ENCODE measurements at regions not wholly inside any gene's neighbourhood (a gene's known extent, or its start where the extent isn't known, plus 50 kb on each side); places are given as distances from the start of the nearest gene placed in this dataset.

DNA sequence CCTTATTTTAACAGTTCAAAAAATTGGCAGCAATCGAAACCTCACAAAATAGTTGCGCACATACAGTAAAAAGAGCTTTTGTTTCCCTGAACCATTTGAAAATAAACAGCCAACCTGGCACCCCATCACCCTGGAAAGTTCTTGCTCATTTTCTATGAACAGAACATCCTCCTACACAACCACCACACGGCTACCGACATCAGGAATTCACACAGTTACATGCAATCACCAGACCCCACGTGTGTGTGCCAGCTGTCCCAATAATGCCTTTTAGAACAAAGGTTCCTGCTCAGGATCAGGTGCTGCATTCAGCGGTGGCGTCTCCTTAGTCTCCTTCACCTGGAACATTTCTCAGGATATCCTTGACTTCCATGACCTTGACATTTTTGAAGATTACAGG, 186.5 kb downstream of the KLF13 start:
- no peak for DNase-seq

DNA sequence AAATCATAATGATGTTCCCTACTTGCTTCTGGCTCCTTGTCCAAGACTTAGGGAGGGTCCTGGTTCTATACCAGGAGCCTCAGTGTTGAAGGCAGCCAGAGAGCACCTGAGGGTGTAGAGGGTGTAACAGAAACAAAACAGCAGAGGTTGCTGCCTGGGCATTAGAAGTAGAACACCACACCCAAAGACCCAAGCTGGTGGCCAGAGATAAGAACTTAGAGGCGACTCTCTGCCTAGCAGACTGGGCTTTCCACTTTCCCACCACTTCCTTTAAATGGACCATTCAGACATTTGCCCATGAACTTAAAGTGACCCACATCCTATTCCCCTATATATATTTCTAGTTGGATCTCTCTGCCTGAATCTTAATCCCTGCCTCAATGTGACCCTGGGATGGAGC, 189.8 kb downstream of the KLF13 start:
- no peak for DNase-seq

- no peak for DNase-seq
These were observed 190.2 kb downstream of the KLF13 start for GRCh38 chr15:31516874-31517273.

DNA sequence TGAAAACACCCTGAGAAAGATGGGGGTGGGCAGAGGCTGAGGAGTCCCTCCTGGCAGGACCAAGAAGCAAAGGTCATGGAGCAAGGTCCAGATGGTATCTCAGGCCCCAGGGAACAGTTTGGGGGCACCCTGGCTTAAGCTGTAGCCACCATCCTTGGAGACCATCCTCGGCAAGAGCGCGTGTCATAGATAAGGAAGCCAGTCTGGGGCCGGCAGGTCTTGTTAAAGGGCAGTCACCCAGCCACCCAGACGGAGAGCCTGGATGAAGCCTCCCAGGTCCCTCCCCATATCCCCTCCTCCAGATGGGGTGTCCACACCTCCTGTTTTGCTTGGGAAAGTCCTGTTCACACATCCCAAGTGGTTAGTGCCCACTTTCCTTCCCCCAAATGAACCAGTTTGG, 191.1 kb downstream of the KLF13 start:
- DNase-seq = no peak

DNA sequence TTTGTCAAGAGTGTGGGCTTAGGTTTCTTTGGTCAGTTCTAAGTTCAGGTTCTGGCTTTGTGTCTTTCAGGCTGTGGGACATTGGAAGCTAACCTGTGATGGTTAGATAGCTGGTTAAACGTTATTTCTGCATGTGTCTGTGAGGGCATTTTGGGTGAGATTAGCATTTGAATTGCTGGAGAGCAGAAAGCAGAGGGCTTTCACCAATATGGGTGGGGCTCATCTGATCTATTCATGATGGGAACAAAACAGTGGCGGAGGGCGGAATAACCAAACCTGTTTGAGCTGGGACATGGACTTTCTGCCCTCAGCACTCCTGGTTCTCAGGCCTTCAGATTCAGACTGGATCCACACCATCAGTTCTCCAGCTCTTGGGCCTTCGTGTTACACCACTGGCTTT, 195.4 kb downstream of the KLF13 start:
- no peak for DNase-seq

- DNase-seq = no peak
These were observed 196.5 kb downstream of the KLF13 start for GRCh38 chr15:31523027-31523654.

DNA sequence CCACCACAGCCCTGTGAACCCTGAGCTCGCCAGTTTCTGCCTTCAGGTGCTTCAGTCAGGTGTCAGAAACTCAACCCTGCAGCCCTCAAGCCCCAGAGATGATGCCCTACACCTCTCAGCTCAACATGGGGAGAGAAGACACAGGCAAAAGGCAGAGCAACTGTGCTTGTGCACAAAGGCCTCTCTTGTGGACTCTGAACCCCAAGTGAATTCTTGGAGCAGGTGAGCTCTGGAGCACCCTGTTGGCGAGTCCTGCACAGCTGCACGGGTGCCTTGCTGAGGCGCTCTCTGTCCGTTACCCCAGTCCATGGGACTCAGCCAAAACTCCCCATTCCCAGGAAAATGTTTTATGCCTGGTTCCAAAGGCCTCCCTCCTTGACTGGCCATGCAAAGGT, 197.0 kb downstream of the KLF13 start:
- DNase-seq = no peak

GRCh38 chr15:31525185-31525695, 198.6 kb downstream of the KLF13 start:
- DNase-seq = no peak

- DNase-seq = no peak
These were observed 199.5 kb downstream of the KLF13 start for GRCh38 chr15:31525988-31526665.

- DNase-seq = no peak
These were observed 200.5 kb downstream of the KLF13 start for GRCh38 chr15:31526916-31527690.

DNA sequence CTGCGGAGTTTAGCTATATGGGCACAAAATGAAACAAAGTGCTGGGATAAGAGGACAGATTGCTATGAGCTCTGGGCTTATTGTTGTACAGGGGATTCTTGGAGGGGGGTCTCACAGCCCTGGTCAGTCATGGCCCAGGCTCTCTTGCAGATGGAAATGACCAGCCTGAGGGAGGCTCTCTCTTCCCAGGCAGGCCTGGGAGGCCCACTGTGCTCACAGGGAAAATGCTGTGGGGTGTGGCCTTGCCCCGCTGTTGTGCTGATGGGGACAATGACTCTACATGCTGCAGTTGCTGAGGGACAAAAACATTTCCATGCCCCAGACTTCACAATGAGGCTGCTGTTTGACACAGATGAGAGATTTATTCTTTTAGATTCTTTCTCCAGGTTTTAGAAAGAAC, 202.2 kb downstream of the KLF13 start:
- no peak for DNase-seq

GRCh38 chr15:31537770-31538592, 211.3 kb downstream of the KLF13 start:
- DNase-seq = no peak

- no peak for DNase-seq
These were observed 214.0 kb downstream of the KLF13 start for GRCh38 chr15:31540633-31541032.

GRCh38 chr15:31544361-31544760, 217.7 kb downstream of the KLF13 start:
- DNase-seq = no peak

- DNase-seq = no peak
These were observed 218.6 kb downstream of the KLF13 start for GRCh38 chr15:31545257-31545656.

- DNase-seq = no peak
These were observed 223.8 kb downstream of the KLF13 start for GRCh38 chr15:31550211-31550977.

GRCh38 chr15:31551323-31551722, 224.7 kb downstream of the KLF13 start:
- DNase-seq = no peak

DNA sequence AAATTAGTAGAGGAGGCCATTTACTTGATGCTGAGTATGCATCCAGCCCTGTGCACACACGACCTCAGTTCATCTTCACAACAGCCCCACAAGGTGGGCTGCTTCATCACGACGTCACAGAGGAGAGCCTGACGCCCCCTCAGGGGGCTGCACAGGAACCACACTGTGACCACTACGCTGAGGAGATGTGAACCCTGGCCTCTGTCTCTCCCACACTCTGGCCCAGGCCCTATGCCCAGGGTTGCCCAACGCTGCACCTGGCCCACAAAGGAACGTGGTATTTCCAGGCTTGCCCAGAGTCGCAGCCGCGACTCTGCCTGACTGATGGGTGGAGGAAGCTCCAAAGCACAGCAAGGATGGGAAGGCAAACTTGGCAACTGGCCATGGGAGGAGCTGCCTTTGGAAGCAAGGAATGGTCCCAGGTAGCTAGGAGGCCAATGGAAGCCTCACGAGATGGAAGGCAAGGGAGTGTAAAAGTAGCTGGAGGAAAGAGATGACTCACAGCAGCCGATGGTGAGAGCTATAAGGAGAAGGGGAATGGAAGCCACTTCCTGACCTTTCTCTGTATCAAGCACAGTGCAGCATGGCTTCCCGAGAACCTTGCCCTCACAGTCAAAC, 226.0 kb downstream of the KLF13 start:
- no peak for DNase-seq

- no peak for DNase-seq
These were observed 227.6 kb downstream of the KLF13 start for GRCh38 chr15:31554261-31554660.

DNA sequence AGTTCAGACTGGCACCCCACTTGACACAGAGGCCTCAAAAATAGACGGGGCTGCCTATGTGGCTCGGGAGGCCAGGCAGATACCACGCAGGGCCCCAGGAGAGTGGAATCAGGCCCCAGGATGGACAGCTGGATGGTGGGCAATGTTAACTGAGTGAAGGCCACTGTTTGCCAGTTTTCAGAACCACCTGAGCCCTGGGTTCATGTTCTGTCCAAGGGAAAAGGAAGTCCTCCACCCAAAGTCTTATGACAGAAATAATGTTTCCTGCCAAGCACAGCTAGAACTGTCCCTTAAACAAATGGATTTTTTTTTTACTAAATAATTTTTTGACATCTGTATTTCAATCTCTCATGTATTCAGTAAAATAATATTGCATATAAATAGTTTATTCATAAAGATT, 228.4 kb downstream of the KLF13 start:
- no peak for DNase-seq

DNA sequence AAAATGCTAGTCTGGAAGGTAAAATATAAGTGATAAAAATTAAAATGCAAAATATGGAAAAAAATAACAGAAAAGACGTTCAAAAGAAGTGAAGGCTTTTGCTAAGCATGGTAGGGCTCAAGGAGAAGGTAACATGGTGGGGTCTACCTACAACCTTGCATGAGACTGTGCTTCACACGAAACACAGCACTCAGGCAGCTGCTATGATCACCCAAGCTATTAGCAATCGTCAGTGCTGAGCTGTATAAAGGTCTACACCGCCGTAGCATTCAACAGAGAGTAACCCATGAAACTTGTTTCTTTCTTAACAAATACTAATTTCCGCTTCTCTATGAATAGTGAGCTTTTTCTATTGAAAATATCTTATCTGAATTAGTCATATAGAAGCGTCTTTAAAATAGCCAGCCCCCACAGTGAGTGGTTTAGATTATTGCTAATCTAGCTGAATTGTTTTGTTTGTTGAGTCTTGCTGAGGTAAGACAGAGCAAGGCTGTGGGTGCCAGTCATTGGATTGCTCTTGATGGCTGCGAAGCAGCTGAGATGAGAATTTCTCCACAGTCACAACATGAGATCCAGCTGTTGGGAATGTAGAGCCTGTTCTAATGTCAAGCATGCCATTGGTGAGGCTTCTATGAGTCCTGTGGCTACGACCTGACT, 230.0 kb downstream of the KLF13 start:
- DNase-seq = no peak

Measured in NCI-H526 treated with DMSO at 0.1 percent for 48 hours (cell line).